Neural cell (in vitro differentiated cells): ENCODE measurements at regions not wholly inside any gene's neighbourhood (a gene's known extent, or its start where the extent isn't known, plus 50 kb on each side); places are given as distances from the start of the nearest gene placed in this dataset.

Experiments
- CTCF ChIP-seq: fragments of 450-650 bp; IDR thresholded peaks from 2 replicates; pipeline ENCODE4 v1.5.1; 2014; ENCODE audit warnings: antibody characterized with exemption, mild to moderate bottlenecking, moderate library complexity; ENCODE audit not compliant: poor library complexity, severe bottlenecking
- EP300 ChIP-seq: fragments of 450-650 bp; conservative IDR thresholded peaks from 2 replicates; pipeline ENCODE4 v1.6.1; 2014; ENCODE audit warnings: antibody characterized with exemption, mild to moderate bottlenecking, moderate library complexity; ENCODE audit not compliant: poor library complexity, severe bottlenecking
- EZH2 ChIP-seq: fragments of 200-600, 300-800 bp; shearing (Covaris generic), sonication (generic); IDR thresholded peaks from 2 replicates; pipeline ENCODE4 v1.6.1; 2014; ENCODE audit warnings: antibody characterized with exemption, low read length, borderline replicate concordance, mild to moderate bottlenecking; ENCODE audit not compliant: insufficient read depth, poor library complexity, severe bottlenecking
- MXI1 ChIP-seq: fragments of 450-650 bp; conservative IDR thresholded peaks from 2 replicates; pipeline ENCODE4 v1.6.1; 2014; ENCODE audit warnings: antibody characterized with exemption, mild to moderate bottlenecking; ENCODE audit not compliant: poor library complexity, severe bottlenecking
- POLR2AphosphoS5 ChIP-seq: IDR thresholded peaks from 2 replicates; pipeline ENCODE4 v1.6.1; 2012
- RAD21 ChIP-seq: fragments of 450-650 bp; conservative IDR thresholded peaks from 2 replicates; pipeline ENCODE4 v1.6.1; 2014; ENCODE audit warnings: antibody characterized with exemption, mild to moderate bottlenecking, moderate library complexity
- SMC3 ChIP-seq: fragments of 450-650 bp; conservative IDR thresholded peaks from 2 replicates; pipeline ENCODE4 v1.6.1; 2014; ENCODE audit warnings: antibody characterized with exemption, mild to moderate bottlenecking, moderate library complexity; ENCODE audit not compliant: poor library complexity
- TAF1 ChIP-seq: IDR thresholded peaks from 2 replicates; pipeline ENCODE4 v1.6.1; 2012; ENCODE audit warnings: low read depth

- TF ChIP-seq CTCF: no peak
- TF ChIP-seq POLR2AphosphoS5: no peak
- TF ChIP-seq EP300: no peak
- no peak for TF ChIP-seq EZH2
- TF ChIP-seq TAF1: no peak
- no peak for TF ChIP-seq RAD21
- no peak for TF ChIP-seq MXI1
- TF ChIP-seq SMC3: no peak
Observed at GRCh38 chr5:39732166-39732565, 307.4 kb upstream of the DAB2 start.
